GM19455 (cell line): ENCODE measurements at regions not wholly inside any gene's neighbourhood (a gene's known extent, or its start where the extent isn't known, plus 50 kb on each side); places are given as distances from the start of the nearest gene placed in this dataset.

Experiments used
- ATAC-seq: cut with Tn5 transposase; IDR thresholded peaks from one replicate; pipeline ENCODE4 v1.9.1; 2021; ENCODE audit not compliant: unreplicated experiment

DNA sequence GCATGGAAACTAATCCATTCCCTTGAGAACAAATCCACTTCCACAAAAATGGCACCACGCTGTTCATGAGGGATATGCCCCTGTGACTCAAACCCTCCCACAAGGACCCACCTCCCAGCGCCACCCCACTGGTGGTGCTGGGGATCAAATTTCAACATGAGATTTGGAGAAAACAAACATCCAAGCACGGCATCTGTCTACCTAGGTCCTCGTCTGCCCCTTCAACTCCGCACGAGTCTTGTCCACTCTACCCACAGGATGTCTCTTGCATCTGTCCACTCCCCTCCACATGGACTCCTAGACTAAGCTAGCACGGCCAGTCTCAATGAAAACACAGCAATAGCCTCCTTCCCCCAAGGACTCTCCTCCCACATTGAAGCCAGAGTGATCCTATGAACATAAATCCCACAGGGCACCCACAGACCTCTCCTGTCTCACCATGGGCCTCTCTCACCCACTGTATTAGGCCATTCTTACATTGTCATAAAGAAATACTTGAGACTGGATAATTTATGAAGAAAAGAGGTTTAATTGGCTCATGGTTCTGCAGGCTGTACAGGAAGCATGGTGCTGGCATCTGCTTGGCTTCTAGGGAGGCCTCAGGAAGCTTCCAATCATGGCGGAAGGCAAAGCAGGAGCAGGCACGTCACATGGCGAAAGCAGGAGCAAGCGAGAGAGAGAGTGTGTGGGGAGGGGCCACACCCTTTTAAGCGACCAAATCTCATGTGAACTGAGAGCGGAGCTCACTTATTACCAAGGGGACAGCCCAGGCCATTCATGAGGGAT is 101.4 kb downstream of the TOMM20 start:
- no peak for ATAC-seq

DNA sequence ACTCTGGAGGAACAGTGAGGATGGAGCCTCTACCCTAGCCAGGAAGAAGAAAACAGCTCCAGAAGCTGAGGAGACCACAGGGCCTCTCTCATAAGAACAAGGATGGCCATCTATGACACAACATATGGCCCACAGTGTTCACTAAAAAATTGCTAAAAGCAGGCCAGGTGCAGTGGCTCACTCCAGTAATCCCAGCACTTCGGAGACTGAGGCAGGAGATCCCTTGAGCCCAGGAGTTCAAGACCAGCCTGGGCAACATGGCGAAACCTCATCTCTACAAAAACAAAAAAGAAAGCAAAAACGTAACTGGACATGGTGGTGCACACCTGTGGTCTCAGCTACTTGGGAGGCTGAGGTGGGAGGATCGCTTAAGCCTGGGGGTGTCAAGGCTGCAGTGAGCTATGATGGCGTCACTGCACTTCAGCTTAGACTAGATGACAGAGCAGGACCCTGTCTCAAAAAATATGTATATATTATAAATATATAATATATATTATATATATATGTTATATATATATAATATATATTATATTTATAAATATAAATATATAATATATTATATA is 103.1 kb downstream of the TOMM20 start:
- no peak for ATAC-seq

DNA sequence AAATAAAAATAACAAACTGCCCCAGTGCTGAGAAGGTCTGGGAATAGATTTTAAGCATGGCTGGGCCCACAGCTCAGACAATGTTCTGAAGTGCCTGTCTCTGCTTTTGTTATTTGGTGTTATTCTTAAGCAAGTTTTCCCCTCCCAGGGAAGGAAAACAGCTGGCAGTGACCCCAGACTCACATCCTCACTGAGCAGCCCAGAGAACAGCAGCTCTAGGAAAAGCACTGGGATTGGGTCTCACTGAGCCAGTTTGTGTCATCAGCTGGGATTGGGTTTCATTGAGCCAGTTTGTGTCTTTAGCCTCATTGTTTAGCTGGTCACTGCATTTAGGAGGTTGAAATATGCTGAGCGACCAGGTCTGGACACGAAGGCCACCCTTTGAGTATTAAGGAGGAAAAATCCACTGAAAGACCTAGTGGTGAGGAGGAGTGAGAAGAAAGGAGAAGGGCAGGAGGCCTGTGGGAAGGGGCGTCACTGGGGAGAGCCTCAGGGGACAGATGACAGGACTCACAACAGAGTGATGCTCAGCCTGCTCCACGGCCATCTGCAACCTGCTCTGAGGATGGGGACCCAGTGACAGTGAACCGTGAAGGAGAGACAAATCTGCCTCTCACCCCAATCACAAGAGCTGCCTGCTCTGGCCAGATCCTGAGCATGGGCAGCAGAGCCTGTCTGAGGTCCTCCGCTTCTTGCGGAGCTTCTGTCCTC is 103.8 kb downstream of the TOMM20 start:
- no peak for ATAC-seq

DNA sequence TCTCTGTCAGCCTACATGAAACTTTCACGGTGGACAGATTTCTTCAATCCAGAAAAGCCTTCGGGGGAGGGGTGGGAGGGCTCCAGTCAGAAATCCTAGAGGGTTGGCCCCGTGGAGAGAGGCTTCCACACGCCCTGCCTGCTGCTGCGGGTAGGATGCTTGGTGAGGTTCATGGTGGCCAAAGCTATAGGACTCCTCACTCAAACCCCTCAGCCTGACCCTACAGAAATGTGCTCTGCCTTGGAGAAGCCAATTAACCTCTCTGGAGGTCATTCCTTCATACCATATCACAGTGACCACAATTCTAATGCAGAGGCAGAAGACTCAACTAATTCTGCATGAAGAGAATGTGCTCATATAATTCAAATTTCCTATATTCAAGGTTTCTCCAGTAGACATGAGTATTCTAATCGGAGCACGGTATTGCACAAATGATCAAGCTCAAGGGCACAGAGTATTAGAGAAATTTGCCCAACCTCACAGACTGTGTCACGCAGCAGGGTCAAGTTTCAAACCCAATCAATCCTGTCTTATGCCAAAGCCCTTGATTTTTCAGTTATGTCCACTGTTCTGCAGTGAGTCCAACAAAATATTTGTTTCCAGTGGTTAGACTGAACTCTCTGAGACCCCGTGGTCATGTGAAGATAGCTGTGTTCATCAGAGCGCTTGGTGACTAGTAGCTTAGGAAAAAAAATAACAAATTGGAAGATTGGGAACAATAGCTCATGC is 104.8 kb downstream of the TOMM20 start:
- no peak for ATAC-seq

DNA sequence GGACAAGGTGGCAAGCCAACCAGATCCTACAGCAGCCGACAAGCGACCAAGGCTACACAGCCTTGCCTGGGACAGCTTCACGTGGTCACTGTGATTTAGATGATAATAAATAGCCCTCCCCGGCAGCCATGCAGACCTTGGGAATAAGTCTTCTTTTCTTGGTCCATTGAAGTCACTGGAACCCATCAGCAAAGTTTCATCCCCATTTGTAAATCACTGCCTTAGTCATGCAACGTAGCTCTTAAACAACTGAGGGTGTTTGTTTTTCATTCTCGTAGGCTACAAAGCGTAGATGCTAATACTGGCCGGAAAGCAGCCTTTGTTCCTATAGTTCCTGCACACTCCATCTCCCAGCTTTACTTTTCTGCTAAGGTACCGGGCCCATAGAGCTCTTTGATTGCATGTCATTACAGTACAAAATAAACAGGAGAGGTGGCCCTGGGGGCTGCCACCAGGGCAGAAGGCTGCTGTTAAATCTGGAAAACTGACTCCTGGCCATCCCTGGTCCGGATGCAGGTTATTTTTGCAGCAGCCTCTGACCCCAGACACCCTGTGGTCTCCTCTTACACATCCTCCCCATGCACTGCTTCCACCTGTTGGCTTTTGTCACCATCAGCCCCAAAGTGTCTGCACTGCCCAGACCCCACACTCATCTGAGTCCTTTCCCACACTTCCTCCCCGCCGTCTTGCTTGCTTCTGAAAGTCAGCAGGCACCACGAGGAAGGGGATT is 105.5 kb downstream of the TOMM20 start:
- no peak for ATAC-seq

DNA sequence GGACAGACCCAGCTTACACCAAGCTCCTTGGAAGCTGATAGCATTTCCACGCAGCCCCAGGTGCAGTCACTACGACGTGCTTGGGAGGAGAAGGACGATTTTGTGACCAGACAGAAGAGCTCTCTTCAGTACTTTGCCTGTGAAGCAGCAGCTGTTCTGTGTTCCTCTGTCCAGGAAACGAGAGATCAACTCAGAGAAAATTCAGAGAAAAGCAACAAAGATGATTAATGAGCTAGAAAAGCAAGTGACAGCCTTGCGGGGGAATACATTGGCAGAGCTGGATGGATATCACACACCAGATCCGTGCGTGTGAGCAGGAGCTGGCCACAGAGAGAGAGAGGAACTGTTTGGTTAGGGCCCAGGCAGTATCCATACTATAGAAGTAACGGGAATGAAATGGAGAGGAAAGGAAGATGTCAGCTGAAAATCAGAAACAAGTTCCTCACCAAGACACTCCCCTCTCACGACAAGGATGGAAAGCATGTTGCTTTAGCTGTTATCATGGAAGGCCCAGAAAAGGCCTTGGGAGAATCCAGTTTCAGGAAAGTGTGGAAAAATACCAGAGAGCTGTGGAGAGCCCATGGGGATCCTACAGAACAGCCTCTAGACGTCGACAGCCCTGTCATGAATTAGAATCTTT is 106.2 kb downstream of the TOMM20 start:
- no peak for ATAC-seq

DNA sequence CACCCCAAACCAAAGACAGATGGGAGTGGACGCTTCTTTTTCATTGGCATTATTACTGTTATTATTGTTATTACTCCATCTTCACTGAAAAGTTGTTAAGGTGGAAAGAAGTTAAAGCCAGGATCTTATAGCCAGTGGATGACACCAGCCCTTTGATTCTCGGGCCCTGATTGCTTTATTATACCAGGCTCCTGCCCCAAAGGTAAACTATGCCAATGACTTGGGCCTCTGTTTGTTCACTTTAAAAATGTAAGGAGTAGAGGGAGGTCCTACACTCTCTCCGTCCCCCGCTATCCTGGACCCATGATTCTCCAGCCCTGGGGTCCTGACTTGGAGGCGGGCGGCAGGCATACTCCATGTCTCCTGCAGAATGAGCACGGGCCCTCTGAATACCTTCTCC is 106.8 kb downstream of the TOMM20 start:
- no peak for ATAC-seq

DNA sequence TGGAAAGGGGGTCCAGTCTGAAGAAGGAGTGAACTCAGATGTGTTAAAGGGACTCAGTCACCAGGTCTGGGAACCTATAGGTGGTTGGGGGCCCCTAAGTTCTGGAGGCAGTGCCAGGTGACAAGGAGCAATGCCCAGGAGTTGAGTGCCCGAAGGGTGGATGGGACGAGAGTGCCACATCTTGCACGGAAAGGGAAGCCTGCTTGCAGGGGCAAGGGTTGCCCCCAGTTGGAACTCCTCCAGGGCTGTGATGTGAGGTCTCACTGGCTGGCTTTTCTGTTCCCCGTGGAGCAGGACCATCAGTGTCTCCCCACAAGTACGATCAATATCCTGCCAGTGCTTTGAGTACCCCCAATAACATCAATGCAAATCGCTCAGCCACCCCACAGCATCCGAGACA is 107.3 kb downstream of the TOMM20 start:
- no peak for ATAC-seq

DNA sequence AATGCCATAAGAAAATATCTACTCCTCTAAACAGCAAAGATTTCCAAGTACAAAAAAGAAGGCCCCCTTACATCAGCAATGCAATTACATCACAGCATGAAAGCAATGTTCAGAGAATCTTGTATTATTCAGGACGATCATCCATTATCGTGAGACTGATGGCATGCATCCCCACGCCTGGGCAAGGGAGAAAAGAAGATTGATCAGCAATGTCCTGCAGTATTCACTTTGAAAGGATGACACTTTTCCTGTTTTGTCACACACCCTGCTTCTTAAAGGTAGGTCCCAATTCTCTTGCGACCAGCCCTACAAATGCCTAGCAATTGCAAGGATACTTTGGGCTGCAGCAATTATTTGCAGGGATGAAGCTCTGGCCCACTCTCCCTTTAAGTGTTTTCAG is 108.7 kb downstream of the TOMM20 start:
- no peak for ATAC-seq

DNA sequence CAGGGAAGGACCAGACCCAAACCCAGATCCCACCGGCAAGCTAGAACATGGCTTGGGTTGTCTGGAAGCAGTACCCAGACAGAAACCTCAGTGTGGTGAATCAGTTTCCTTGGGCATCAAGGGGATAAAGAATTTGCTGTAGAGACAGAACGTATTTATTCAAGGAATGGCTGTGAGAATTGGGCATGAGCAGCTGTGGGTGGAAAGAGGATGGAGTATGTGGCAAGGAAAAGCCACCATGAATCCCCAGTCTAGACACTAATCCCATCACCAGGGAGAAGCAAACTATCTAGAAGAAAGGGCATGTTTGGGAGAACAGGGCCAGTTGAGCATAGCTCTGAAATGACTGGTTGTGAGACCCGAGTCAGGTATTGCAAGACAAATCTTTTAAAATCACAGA is 109.2 kb downstream of the TOMM20 start:
- no peak for ATAC-seq

DNA sequence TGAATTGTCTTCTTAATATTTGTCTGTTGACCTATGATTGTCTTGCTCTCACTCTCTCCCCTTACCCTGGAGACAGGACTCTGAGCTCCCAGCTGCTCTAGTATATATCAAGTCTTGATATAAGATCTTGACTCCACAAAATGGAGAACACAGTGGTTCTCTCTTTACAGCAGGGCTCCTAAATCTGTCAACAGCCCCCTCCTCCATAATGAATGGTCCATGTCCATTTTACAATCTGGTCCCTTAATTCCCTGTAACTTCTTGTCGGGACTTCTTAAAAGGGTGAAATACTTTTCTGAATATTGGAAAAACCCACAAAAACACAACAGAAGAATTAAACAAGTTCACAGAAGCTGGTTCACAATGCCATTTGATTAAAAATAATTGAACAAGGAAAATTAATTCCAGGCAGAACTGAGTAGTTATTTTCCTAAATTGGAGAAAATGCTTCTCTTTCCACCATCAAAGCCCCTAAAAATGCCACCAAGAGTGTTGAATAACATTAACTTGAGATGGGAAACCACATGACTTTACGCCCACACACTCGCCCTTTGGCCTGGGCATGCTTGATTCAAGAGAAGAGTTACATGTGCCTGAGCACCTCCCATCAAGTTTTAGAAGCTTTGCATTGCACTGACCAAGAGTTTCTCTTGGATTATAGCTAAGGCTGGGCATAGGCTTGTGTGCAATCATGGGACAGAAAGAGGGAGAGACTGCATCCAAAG is 109.8 kb downstream of the TOMM20 start:
- no peak for ATAC-seq

DNA sequence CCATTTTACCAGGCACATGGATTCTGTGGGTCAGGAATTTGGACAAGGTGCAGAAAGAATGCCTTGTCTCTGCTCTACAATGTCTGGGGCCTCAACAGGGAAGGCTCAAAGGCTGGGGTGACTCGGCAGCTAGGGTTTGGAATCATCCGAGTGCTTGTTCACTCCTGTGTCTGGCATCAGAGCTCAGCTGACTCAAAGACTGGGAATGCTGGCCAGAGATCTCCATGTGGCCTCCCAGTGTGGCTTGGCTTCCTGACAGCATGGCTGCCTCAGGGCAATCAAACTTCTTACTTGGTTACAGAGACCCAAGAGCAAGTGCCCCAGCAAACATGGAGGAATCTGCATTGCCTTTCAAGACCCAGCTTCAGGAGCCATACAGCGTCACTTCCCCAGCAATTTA is 110.5 kb downstream of the TOMM20 start:
- ATAC-seq = no peak

DNA sequence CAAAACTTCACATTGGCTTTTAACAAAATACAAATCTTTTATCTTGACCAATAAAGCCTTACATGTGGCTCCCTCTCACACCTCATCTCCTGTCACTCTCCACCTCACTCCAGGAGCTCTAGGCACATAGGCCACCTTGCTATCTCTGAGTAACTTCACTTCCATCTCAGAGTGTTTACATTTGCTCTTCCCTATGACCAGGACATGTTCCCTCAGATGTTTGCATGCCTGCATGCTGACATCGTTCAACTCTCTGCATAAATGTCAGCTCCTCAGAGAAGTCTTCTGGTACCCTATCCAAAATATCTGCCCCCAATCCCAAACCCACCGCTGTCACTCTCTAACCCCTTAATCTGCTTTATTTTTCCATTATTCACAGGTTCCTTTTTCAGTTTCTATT is 110.9 kb downstream of the TOMM20 start:
- ATAC-seq = no peak

DNA sequence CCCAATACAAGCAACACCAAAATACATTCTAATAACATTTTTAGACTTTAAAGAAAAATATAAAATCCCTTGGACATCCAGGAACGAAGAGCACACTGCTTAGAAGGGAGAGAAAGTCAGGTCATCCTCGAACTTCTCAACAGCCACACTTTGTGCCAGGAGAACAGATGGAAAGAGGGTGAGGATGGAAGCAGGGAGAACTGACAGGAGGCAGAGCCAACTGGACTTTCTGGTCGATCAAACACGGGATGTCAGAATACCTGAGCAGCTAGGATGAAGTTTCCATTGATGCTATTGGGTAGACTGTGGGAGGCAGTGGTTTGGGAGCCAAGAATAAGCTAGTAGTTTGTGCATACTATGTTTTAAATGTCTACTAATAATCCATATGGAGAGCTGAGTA is 111.4 kb downstream of the TOMM20 start:
- no peak for ATAC-seq

DNA sequence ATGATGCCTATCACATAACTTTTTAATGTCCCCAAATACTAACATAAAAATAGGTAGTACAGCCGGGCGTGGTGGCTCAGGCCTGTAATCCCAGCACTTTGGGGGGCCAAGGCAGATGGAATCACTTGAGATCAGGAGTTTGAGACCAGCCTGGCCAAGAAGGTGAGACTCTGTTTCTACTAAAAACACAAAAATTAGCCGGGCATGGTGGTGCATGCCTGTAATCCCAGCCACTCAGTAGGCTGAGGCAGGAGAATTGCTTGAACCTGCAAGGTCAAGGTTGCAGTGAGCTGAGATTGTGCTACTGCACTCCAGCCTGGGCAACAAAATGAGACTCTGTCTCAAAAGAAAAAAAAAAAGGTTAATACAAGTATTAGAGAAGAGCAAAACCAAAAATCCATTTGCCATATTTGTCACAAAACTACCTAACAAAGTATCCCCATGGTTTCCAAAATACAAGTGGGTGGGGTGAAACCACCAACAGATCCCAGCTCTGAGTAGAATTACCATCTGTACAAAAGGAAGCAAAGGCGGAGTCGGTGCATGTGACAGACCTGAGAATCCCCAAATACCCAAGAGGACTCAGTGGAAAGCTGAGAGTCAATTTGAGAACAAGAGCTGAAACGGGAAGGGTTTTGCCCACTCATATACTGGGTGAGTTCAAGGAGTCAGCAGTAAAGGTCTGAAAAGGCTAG is 113.2 kb downstream of the TOMM20 start:
- ATAC-seq = no peak

DNA sequence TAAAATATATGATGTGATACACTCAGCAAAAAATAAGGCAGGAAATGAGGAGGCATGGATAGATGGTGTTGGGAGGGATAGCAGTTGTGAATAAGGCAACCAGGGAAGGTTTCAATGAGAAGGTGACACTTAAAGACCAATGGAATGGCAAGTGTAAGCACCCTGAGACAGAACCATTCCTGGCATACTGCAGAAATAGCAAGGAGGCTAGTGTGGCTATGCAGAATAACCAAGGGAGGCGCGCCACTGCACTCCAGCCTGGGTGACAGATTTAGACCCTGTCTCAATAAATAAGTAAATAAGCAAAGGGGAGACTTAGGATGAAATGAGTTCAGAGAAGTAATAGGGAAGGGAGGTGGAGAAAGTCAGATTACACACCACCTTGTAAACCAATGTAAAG is 113.9 kb downstream of the TOMM20 start:
- ATAC-seq = no peak

DNA sequence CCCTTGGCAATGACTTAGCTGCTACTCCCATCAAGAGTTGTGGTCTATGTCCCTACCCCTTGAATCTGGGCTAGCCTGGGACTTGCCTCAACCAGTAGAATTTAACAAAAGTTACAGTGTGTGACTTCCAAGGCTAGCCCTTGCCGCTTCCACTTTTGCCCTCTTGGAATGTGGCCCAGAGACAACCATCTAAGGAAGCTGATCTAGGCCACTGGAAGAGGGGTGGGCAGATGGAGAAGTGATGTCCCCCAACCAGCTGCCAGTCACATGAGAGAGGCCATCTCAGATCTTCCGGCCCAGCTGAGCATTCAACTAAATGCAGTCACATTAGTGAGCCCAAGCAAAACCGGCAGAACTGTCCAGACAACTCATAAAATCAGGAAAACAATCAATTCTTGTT is 115.1 kb downstream of the TOMM20 start:
- no peak for ATAC-seq

DNA sequence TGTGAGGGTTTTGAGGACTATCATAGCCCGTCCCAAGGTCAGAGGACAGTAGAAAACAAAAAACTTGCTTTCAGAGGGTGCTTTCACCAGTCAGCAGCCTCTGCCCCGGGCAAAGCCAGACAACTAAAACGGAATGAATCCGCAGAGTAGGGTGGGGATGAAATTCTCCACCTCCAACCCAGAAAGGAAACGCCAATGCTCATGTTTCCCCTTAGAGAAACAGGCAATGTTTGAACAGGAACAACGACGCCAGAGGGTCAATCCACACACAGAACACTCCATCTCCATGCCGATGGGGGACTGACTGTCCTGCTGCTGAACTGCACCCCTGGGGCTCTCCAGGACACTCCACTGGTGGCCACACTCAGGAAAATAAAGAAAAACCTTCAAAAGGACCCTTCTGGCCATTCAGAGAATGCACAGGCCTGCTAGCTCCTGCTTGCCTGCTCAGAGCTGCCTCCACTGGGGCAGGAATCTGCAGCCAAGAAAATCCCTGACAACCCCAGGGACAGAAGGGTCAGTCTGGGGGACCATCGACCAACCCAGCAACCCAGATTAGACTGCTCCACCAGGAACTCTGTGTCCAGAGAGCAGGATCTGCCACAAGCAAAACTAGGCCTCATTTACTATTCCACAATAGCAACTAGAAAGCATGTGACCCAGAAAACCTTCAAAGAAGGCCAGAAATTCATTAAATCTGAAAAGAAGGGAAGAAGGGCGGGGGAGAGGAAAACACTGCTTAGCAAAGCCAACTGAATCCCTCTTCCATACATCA is 116.0 kb downstream of the TOMM20 start:
- no peak for ATAC-seq
